ENCODE measurements at regions not wholly inside any gene's neighbourhood (a gene's known extent, or its start where the extent isn't known, plus 50 kb on each side); places are given as distances from the start of the nearest gene placed in this dataset.

- no peak for TF ChIP-seq CTCF (IDR thresholded peaks at IDR 0.05; ENCODE audit: borderline replicate concordance, control extremely low read depth, extremely low read depth, insufficient read depth, missing control alignments)
- in situ Hi-C loops (cut with MboI; ENCODE audit: low sequenced_read_pairs, unreplicated experiment): no loop called here
These were observed 150.0 kb upstream of the UBE2E1 start for GRCh38 chr3:23655749-23656148.

GRCh38 chr3:23656199-23656598 lies 149.6 kb upstream of the UBE2E1 start:
- no peak for TF ChIP-seq CTCF (IDR thresholded peaks at IDR 0.05; ENCODE audit: borderline replicate concordance, control extremely low read depth, extremely low read depth, insufficient read depth, missing control alignments)
- in situ Hi-C loops (cut with MboI; ENCODE audit: low sequenced_read_pairs, unreplicated experiment): no loop called here
- no peak for DNase-seq (ENCODE audit: low spot score)

More at GRCh38 chr3:23655749-23656148, 150.0 kb upstream of the UBE2E1 start:
- DNase-seq (ENCODE audit: low spot score): no peak

DNA sequence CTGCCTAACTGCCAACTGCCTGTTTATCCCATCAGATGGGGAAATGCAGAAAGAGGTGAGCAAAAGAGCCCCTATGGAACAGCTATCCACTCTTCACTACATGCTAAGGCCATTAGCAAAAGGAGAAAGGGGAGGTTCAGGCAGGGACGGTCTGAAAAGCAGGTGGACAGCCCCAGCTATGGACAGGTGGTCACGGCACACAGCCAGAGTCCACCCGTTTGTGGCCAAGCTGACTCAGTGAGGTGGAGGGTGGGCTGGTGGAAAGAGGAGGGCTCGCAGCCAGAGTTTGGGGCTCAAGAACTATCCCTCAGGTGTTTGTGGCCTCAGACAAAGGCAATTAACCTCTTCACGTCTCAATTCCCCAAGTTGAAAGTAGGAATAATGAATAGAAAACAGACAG lies 148.9 kb upstream of the UBE2E1 start:
- no peak for DNase-seq (ENCODE audit: low spot score)
- TF ChIP-seq CTCF (IDR thresholded peaks at IDR 0.05; ENCODE audit: borderline replicate concordance, control extremely low read depth, extremely low read depth, insufficient read depth, missing control alignments): no peak
- in situ Hi-C loops (cut with MboI; ENCODE audit: low sequenced_read_pairs, unreplicated experiment): no loop called here

DNA sequence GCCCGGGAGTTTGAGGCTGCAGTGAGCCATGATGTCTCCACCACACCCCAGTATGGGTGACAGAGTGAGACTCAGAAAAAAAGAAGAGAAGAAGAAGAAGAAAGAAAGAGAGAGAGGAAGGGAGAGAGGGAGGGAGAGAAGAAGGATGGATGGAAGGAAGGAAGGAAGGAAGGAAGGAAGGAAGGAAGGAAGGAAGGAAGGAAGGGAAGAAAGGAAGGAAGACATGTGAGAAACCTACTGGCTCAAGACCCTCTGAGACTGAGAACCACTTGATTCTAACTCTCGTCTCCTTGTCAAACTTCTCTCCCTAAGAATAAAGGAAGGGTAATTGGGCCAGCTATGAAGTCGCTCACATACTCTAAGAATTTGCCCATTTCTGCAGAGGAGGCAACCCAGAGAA lies 148.1 kb upstream of the UBE2E1 start:
- in situ Hi-C loops (cut with MboI; ENCODE audit: low sequenced_read_pairs, unreplicated experiment): no loop called here
- no peak for TF ChIP-seq CTCF (IDR thresholded peaks at IDR 0.05; ENCODE audit: borderline replicate concordance, control extremely low read depth, extremely low read depth, insufficient read depth, missing control alignments)
- no peak for DNase-seq (ENCODE audit: low spot score)

- TF ChIP-seq CTCF (IDR thresholded peaks at IDR 0.05; ENCODE audit: borderline replicate concordance, control extremely low read depth, extremely low read depth, insufficient read depth, missing control alignments): no peak
- in situ Hi-C loops (cut with MboI; ENCODE audit: low sequenced_read_pairs, unreplicated experiment): no loop called here
- peak; percentile 39 for DNase-seq (ENCODE audit: low spot score)
These were observed 146.5 kb upstream of the UBE2E1 start for GRCh38 chr3:23659274-23659673.

GRCh38 chr3:23659840-23660430 lies 145.8 kb upstream of the UBE2E1 start:
- in situ Hi-C loops (cut with MboI; ENCODE audit: low sequenced_read_pairs, unreplicated experiment): no loop called here
- no peak for DNase-seq (ENCODE audit: low spot score)

More at GRCh38 chr3:23659840-23660430, 145.8 kb upstream of the UBE2E1 start:
- no peak for TF ChIP-seq CTCF (IDR thresholded peaks at IDR 0.05; ENCODE audit: borderline replicate concordance, control extremely low read depth, extremely low read depth, insufficient read depth, missing control alignments)

All from GM13976 (cell line).